ENCODE measurements at regions not wholly inside any gene's neighbourhood (a gene's known extent, or its start where the extent isn't known, plus 50 kb on each side); places are given as distances from the start of the nearest gene placed in this dataset.

DNA sequence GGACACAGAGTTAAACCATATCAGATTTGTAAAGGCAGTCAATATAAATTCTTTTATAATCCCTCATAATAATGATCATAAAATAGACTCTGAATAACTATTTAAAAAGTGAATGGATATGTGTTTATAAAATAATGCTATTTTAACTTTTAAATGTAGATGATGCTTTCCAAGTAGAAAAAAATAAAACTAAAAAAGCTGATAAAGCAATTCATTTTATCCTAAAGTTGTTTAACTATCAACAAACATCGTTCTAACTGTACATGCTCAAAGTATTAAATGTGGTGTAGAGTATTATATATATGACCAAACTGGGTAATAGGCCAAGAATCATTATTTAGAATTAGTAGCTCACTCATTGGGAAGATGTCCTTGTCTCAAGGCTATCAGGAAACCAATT, 248.3 kb upstream of the CLEC14A start:
- DNase-seq: no peak

DNA sequence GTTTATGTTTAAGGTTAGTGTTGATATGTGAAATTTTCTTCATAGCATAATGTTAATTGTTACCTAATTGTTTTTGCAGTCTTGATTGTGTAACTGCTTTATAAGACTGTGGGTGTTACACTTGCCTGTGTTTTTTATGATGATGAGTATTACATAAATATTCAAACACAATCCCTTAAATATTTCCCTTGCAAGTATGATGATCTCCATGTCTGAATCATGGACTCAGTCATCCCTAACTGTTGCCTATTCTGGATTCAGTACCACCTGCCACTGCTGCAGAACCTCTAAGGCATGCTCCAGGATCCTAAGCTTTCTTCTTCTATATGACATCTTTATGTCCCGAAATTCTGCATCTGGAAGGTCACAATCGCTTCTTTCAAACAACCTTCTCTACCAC, 246.3 kb upstream of the CLEC14A start:
- DNase-seq: no peak

DNA sequence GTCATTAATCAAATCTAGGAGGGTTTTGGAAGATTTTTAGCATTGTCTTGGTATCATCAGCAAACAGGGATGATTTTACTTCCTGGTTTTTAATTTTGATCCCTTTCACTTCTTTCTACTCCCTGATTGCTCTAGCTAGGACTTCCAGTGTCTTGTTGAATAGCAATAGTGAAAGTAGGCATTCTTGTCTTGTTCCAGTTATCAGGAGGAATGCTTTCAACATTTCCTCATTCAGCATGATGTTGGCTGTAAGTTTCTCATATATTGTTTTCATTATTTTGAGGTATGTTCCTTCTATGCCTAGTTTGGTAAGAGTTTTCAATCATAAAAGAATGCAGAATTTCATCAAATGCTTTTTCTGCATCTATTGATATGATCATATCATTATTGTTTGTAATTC, 244.2 kb upstream of the CLEC14A start:
- DNase-seq: no peak

DNA sequence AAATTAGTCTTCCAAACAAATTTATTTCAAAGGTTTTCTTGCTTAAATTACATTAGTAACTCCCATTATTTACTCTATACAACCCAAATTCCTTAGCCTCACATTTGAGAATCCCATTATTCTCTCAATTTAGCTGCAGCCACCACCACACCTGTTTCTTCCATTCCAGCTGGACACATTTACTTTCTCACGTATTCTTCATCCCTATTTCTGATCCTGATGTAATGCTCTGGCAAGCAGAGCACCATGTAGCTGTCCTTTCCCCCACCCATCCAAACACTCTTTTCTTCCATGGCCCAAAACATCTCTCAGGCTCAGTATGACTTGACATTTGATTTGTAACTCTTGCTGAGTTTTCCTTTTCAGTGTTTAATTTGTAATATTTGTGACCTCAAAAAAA, 240.2 kb upstream of the CLEC14A start:
- DNase-seq: no peak

DNA sequence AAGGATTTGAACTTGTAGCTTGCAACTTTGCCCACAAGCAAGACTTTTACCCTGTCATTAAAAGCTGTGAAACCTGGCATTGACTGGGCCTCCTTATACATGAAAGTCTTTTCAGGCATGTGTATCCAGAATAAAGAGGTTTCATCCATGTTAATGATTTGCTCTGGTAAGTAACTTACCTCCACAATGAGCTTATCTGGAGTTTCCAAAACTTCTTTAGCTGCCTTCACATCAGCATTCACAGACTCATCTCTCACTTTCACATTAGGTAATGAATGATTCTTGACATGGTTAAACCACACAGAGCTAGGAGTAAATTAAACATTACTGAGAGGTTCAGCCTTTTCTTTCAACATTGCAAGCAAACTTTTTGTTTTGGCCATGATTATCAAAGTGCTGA, 234.4 kb upstream of the CLEC14A start:
- DNase-seq: no peak

DNA sequence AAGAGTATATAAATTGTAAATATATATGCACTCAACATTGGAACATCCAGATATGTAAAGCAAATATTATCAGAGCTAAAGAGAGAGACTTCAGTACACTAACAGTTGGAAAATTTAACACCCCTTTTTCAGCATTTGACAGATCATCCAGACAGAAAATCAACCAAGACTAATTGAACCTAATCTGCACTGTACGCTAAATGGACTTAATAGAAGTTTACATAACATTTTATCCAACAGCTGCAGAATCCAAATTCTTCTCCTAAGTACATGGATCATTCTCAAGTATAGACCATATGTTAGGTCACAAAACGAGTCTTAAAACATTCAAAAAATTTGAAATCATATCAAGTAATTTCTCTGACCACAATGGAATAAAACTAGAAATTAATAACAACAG, 229.1 kb upstream of the CLEC14A start:
- DNase-seq: no peak

DNA sequence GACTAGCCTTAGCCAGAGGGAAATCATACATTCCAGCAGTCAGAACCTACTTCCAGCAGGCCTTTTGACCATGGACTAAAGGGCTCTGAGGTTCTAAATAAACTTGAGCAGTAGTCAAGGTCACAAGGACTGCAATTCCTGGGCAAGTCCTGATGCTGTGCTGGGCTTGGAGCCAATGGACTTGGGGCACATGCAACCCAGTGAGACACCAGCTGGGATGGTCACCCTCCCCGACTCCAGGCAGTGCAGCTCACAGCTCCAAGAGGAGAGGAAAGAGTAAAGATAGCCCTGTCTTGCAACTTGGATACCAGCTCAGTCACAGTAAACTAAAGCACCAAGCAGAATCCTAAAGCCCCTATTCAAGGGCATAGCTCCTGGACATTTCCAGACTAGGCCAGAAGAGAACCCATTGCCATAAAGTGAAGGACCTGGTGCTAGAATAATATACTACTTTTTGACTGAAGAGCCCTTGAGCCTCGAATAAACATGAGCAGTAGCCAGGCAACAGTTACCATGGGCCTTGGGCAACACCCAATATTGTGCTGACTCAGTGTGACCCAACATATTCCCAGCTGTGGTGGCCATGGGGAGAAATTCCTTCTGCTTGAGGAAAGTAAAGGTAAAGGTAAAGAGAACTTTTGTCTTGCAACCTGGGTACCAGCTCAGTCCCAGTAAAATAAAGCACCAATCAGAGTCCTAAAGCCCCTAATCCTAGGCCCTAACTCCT, 226.2 kb upstream of the CLEC14A start:
- DNase-seq: no peak

DNA sequence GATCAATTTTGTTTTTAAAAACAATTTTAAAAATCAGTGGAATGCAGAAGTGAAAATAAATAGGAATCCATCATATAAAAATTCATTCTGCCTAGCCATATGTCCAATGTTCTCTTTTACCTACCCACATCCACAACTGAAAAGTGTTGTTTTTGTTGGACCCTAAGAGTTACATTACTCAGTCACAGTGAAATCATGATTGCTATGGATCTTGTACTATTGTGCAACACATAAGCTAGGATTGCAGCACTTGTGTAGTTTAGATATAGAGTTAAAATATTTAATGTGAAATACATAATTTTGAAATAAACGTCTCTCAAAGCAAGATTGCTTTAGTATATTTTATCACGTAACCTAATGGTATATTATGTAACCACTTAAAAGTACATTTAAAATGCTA, 213.3 kb upstream of the CLEC14A start:
- DNase-seq: no peak

DNA sequence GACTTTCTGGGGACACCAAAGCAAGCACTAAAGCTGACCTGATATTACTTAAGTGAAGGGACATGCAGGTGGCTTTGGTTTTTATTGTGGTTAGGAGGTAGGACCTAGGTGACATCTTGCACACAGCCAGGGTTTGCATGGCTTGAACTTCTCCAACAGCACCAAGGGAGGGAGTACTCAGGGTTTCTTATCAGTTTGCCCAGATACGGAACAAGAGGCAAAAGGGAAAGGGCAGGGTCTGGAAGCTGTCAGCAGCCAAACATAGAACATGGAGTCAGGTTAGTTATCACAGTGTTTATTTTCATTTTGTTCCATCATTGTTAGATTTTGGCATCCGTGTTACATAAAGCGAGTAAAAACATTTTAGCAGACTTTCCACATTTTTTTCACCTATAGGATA, 186.3 kb upstream of the CLEC14A start:
- no peak for DNase-seq

DNA sequence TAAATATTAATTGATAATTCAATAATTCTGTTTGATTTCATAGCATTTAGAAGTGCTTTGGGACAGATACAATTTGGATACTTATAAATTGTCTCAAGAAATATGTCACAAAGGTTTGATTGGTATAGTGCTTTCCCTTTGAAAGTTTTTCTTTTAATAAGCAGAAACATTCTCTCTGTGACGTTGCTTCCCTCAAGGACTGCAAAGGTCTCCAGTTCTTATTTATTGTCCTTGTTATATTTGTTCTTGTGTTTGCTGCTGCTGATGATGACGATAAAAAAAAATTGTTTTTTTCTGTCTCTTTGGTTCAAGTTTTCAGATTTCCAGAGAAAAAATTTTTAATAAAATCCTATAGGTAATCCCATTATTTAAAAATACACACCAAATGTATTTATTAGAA, 176.3 kb upstream of the CLEC14A start:
- DNase-seq: no peak

DNA sequence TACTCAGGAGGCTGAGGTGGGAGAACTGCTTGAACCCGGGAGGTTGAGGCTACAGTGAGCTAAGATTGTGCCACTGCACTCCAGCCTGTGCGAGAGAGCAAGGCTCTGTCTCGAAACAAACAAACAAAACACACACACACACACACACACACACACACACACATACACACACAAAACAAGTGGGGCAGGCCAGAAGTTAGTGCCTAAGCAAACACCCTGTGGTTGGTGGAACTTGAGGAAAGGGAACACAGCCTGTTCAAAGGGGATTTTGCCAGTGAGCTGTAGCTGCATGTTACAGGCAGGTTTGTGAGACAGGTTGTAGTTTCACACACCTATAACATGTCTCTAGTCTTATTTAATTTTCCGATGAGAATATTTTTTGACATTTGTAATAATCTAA, 175.3 kb upstream of the CLEC14A start:
- no peak for DNase-seq

DNA sequence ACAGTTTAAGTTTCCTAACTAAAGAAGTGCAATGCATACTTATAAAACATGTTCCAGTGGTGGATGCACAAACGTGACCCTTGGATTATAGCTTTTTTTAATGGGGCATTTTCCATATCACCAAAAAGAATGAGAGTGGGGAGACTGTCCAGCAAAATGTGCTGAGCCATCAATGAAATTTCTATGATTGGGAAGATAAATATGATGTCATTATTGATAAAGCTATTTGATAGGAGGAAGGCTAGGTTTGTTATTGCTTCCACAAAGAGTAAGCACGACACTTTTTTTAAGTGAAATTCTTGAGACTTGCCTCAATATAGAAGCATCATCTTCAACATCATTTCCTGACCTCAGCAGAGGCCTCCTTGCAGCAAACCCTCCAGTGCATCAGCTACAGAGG, 174.6 kb upstream of the CLEC14A start:
- DNase-seq: no peak

DNA sequence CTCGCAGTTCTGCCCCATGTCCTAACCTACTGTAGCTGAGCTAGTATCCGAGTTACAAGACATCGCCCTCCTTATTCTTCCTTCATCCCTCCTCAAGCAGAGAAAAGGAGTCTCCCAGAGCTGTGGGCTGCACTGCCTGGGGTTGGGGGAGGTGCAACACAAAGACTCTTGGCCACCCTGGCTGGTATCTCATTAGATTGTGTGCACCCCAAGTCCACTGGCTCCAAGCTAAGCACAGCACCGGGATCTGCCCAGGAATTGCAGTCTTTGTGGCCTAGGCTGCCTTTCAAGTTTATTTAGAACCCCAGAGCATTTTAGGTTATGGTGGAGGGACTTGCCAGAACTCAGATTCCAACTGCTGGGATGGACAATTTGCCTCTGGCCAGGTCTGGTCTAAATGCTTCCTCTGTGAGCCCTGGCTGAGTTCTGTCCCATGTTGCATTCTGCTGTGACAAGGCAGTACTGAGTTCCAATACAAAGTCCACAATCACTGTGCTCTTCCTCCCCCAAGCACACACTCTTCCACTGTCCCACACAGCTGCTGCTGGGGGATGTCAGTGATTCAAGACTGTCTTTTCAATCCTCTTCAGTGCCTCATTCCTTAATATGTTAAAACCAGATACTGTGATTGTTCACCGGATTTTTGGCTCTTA, 169.6 kb upstream of the CLEC14A start:
- DNase-seq: no peak

DNA sequence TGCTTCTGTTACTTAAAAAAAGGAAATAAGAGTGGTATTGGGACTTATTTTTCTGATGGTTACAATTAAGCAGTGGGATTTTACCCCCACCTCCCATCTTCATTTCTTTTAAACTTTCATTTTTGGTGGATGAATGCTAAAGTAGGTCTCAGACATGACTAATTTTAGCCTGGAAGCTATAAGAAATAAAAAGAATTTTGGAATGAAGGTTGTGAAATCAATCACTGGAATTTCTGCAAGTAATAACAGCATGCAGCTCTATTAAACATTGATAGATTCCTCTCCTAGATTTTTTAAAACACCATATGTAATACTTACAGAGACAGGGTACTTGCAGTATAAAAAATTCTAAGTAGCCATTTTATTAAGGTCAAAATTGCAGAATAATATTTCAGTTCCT, 164.2 kb upstream of the CLEC14A start:
- DNase-seq: no peak

DNA sequence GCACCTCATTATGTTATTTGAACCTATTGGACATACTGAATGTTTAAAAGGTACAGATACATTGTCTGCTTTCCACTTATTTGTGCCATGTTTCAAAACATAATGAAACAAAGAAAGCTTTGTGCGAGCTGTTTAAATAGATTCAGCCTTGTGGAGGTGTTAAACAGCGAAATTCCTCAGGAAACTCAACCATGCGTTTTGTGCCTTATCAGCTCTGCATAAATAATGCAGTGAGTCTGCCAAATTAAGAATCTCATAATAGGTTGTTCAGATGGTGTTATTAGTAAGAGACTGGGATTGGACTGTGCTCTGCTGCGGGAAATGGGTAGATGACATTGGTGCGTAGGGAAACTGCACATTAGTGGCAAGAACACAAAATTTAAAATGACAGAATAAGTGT, 163.7 kb upstream of the CLEC14A start:
- DNase-seq: no peak

DNA sequence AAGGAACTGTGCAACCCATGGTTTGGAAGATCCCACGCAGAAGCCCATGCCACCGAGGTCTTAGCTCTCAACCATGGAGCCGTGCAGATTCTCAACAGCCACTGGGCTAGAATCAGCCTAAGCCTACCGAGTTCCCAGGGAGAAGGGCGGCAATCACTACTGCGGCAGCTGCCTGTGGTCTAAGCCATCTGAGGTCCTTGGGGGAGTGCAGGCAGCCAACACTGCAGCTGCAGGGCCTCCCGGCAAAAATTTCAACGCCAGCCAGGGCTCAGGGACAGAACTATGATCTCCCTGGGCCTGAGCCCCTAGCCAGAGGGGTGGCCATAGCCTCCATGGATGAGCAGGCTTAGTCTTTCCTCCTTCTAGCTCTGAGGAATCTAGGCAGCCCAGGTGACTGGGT, 156.8 kb upstream of the CLEC14A start:
- no peak for DNase-seq

DNA sequence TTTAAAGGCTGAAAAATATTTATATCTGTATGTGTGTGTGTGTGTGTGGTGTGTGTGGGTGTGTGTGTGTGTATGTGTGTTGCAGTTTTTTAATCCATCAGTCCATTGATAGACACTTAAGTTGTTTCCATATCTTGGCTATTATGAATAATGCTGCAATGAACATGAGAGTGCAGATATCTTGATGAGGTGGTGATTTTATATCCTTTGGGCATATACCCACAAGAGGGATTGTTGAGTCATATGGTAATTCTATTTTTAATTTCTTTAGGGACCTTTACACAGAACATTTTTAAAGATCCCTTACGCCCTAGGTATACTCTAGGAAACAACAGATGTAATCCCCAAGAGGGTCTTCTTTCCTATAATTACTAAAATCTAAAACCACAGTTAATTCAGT, 154.5 kb upstream of the CLEC14A start:
- DNase-seq: no peak

DNA sequence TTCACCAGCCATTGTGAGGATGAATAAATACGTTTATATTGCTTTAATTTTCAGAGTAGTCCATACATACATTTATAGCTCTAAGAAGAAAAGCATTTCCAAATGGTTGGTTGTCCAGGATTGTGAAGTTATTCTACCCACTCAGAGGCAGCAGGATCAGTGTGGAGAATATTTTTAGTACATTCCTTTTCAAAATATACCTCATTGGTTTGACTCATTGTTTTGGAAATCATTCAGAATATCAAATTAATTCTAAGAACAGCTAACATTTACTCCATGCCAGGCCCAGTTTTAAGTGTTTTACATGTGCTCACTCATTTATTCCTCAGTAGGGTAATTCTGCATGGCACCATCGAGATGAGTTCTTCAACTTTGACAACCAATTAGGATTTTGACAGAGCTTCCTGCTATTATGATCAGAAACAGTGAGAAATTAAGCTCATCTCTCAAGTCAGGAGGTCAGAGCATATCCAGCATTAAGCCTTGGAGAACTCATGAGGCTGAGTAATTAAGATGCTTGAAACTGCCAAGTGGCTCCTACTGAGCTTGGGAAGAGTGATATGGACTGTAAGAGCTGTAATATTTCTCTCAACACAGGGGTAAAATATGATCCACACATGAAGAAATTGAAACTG, 153.3 kb upstream of the CLEC14A start:
- DNase-seq: no peak

DNA sequence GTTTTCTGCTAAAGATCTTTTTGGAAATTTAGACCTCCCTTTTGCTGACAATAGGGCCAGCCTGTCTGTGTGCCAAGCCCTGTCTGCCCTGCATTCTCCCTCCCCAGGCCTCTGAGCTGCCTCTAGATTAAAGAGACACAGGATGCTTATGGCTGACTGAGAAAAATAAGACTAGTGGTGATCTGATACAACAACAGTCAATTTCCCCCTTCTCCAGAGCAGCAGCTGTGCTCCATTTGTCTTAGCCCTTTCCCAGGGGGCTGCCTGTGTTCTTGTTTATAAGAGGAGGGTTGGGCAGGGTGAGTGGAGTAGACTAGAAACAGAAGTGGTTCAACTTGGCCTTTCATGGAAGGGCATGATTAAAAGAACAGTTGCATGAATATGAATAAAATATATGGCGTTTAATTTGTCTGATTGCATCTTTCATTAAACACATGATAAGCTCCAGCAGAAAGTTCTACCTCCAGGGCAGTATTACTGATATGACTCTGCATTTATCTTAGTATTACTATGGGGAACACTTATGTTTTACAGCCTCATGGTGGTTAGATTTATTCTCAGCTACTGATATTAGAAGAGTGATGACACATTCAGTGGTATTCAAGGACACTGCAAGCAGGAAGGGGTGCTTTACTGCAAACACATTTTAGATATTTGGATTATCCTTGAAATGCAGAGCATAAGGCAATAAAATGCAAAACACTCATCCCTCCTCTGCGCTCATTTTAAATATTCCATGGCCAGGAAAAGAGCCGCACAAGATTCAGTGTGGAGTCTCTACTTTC, 150.2 kb upstream of the CLEC14A start:
- no peak for DNase-seq

DNA sequence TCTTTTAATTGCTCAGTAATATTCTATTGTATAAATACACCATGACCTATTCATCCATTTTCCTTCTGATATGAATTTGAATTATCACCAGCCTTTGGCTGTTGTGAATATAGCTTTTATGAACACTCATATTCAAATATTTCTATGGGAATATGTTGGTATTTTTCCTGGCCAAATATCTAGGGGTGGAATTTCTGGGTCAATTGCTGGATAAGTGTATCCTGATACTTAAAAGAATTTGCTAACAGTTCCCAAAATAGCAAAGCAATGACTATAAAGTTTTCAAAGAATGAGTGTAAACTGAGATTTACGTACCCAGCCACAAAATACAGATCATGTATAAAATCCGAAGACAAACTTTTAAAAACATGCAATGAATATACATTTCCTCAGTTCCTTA, 148.7 kb upstream of the CLEC14A start:
- DNase-seq: no peak

DNA sequence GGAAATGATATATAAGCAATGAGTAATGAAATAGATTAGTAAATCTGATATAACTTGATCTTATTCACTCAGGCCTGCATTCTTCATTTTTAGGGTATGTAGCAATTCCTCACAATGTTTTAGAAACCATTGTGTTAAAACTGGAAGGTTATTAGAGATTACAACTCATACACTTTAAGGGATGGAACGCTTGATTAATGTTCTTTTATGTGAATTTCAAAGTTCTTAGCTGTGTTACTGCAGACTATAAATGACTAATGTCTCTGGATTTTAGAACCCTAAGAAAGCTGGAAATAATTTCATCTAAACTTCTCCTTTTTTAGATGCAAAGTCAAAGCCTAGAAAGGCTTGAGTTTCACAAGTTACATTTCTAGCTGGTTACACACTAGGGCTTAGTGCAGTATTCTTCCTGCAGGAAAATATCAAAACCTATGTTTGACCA, 148.2 kb upstream of the CLEC14A start:
- no peak for DNase-seq

DNA sequence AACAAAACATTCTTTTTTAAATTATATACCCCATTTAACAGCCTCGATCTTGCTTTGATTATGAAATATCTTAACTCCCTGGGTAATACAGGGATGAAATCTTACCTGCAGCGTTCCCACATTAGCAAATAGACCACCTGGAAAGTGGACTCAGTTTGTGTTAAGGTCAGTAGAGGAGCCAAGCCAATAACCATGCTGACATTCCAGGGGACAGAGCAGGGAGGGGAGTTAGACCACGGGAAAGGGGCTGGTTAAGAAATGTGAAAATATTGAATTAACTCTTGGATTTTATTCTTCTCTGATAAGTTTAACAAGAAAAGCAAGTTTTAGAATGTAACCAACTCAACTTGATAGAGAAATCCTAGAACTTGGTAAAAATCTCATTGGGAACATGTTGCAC, 144.9 kb upstream of the CLEC14A start:
- no peak for DNase-seq

DNA sequence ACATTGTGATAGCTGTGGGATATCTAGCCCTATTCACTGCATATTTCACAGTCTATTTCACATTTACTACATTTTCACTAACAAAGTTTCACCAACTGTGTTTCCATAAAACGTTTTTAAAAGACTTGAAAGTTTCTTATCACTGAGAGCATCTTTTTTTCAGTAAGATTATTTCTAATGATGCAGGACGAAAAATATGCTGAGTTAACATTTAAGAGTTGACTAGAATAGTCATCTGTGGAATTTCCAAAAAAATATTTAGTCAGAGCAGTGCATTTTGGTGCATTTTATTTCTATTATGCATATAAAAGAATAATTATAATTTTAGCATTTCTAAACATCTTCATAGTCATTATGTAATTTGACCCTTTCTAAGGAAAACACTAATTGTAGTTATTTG, 143.8 kb upstream of the CLEC14A start:
- no peak for DNase-seq

DNA sequence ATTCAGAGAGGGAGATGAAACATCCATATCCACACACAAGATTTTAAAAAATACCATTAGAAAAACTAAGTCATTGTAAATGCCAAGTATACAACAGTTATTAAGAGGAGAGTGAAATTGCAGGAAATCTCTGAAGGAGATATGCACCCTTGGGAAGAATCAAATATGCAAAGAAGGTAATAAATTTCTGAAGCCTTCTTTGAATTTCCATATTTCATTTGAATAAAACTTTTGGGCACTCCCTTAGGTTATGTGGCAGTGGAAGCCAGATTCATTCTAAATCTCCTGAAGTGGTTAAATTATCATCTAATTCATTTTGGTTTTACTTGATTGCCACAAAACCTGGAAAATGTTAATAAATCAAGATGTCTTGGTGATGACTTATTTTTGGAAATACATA, 138.9 kb upstream of the CLEC14A start:
- no peak for DNase-seq
